GM19351 (cell line): ENCODE measurements at regions not wholly inside any gene's neighbourhood (a gene's known extent, or its start where the extent isn't known, plus 50 kb on each side); places are given as distances from the start of the nearest gene placed in this dataset.

Experiments used
- ATAC-seq: cut with Tn5 transposase; IDR thresholded peaks from one replicate; pipeline ENCODE4 v1.9.1; 2021; ENCODE audit warnings: mild to moderate bottlenecking, moderate library complexity; ENCODE audit not compliant: unreplicated experiment

- ATAC-seq, result no peak
Measured at GRCh38 chr14:82510007-82510406, 976.4 kb upstream of the SEL1L start.

GRCh38 chr14:82511399-82511798 is 977.7 kb upstream of the SEL1L start:
- ATAC-seq, result no peak

DNA sequence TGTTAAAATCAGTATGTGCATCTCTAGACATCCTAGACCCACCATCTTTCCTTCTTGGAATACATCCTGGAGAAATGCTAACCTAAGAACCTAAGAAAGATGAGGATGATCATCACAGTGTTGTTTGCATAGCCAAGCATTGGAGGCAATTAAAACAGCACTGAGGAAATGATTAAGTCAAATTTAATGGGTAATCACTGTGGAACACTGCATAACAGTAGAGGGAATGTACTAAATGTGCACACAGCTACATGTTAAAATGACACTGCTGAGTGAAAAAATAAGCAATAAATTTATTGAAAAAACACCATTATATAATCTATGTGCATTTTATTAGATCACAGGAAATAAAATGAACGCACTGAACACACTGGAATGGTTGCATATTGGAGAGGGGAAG is 987.1 kb upstream of the SEL1L start:
- ATAC-seq, result no peak

DNA sequence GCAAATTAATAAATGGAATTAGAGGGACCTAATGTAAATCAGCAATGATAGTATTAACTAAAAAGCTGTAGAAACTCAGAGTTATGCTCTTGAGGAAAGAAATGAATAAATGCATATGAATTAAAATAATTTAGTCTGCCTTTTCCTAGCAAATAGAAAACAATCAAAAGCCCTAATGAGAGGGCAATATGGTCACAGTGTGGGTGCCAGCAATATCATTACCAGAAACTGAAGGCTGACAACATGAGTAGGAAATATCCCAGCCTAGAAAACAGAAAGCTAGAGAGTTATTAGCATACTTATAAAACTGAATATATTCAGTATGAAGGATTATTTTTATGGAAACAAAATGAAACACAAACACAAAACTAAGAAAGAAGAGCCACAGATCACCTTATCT is 987.5 kb upstream of the SEL1L start:
- ATAC-seq, result no peak

- ATAC-seq, result no peak
Measured at GRCh38 chr14:82528016-82528415, 994.4 kb upstream of the SEL1L start.

DNA sequence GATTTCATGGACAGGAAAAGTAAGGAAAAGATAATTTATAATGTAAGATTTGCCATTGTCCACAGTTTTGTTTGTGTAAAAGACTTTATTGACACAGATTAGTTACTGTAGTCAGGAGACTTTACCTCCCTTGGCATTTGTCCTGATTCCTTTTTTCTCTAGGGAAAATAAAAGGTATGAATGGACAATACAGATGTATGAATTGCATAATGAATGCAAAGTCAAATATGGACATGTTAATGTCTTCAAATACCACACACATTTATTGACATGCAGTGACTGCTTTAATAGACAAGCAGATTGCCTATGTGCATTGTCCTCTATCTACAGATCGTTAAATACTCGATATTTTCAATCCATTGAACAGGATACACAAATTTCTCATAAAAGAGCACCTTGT is 999.7 kb upstream of the SEL1L start:
- ATAC-seq, result no peak

DNA sequence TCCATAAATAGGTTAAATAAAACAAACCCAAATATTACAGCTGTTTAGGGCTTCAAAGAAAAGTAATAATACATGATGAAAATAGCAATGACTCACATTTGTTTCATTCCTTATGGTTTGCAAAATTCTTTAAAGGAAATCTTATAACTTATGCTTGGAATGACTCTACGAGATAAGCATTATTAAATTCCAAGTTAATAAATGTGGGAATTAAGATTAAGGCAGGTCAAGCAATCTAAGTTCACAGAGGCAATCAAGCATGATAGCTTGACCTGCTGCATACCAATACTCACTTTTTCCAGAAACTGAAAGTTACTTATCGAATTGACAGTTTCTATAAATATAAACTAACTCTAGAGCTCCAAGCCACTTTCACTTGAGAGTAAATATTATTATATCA is 1002.9 kb upstream of the SEL1L start:
- ATAC-seq, result no peak

DNA sequence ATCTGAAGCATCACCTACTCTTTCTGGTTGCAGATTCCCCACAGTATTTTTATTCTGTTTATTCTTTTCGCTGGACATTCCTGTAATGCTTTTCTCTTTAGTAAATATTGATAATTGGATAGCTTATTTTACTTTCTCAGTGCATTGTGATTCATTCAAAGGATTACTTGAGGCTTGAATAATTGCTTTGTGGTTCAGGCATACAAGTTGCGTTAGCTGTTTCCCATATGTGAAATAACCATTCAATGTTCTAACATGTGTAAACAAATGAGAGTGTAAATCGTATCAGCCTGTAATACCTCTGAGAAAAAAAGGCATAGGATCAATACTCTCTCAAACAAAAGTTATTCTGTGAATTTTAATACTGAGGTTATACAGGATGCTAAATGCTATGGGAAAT is 1004.2 kb upstream of the SEL1L start:
- no peak for ATAC-seq

- ATAC-seq, result no peak
Measured at GRCh38 chr14:82546401-82546800, 1012.7 kb upstream of the SEL1L start.

DNA sequence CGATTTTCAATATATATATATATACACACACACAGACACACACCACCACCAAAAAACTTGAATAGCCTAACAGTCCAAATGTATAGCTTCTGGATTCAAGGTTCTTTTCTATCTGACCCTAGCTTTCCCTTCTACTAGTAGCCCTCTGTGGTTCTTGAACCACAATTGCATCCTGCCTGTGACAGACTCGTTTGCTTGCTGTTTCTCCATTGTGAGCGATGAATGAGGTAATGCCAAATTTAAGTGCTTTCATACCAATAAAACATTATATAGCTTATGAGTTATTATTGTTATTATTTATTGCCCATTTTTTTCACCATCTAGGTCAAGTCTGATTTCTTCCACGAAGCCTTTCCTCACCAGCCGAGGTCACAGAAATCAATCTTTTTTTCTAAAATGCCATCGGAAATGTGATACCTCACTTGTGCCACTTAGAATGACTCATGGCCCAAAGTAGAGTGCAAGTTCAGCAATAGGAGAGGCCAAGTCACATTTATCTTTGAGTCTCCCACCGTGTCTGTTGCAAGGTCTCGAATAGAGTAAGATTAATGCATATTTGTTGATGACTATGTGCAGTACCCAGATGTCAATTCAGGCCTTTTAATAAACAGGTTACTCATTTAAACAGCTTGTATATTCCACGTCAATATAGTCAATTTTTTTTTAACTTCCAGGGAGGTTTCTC is 1015.8 kb upstream of the SEL1L start:
- ATAC-seq, result no peak

- no peak for ATAC-seq
Measured at GRCh38 chr14:82562881-82563280, 1029.2 kb upstream of the SEL1L start.

DNA sequence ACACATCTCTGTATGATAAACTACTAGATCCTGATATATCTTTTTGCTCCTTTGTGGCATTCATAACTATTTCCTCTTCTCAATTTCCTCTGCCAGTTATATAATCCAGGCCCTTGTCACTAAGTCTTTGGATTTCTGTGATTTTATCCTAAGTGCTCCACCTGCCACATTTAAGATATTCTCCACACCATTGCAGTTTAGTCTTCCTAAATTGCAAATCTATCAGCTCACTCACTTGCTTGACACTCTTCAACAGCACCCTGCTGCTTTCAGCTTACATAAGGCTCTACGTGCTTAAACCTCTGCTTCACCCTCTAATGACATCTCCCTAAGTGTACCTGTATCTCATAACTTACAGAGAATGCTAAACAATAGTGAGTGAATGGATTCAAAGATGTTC is 1032.2 kb upstream of the SEL1L start:
- no peak for ATAC-seq

DNA sequence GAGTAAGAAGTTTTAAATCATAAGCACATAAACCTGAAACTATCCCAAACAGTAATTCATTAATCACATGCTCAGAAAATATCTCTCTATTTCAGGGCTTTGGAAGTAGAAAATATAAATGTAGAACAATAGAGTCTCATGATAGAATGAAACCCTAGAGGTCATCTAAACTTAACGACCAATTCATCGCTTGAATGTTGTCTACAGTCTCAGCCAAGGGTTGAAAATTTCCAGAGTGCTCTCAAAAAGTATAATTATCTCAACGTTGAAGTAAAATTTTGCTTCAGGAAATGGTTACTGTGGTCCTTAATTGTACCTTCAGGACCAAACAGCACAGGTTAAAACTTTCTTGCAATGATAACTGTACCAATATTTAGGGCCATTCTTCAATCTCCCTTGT is 1053.6 kb upstream of the SEL1L start:
- ATAC-seq, result no peak

DNA sequence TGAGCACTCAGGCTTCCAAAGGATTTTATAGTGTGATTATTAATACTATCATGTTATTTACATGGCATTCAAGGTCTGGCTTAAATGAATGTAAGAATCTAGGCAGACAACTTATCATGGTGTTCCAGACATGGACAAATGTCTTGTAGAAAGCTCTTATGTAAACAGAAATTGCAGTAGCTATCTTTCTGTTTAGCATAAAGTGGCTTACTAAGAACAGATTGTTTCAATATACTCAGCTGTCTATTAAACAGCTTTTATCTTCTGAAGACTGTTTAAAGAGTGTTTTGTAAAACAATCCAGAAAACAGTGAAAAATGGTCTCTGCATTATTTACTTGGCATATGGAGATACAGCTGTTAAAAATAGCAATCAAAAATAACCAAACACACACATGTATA is 1061.8 kb upstream of the SEL1L start:
- ATAC-seq, result no peak

DNA sequence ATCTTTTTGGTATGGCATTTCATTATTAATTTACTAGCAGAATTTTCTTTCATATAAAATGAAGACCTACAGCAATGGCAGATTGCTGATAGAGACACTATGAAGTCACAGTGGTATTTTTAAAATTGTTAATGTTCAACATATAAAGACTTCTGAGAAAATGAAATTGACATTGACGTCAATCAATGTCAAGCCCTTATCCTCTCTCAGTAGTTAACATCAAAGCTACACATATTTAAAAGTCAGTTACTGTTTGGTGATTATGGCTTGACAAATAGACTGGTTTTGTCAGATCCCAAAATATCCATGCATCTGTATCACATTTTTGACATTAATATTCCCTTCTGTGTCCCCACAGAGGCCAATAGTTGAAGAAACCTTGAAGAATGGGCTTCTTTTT is 1069.1 kb upstream of the SEL1L start:
- ATAC-seq, result no peak

DNA sequence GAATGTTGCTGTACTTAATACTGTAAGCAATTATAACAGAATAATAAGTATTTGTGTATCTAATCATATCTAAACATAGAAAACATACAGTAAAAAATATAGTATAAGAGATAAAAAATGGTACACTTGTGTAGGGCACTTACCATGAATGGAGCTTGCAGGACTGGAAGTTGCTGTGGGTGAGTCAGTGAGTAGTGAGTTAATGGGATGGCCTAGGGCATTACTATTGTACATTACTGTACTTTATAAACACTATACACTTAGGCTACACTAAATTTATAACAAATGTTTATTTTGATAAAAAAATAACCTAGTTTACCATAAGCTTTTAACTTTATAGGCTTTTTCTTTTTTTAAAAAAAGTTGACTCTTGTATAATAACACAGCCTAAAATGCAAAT is 1071.2 kb upstream of the SEL1L start:
- no peak for ATAC-seq

- no peak for ATAC-seq
Measured at GRCh38 chr14:82621881-82622450, 1088.3 kb upstream of the SEL1L start.

GRCh38 chr14:82626156-82627066 is 1092.8 kb upstream of the SEL1L start:
- no peak for ATAC-seq

GRCh38 chr14:82635915-82636314 is 1102.3 kb upstream of the SEL1L start:
- no peak for ATAC-seq

DNA sequence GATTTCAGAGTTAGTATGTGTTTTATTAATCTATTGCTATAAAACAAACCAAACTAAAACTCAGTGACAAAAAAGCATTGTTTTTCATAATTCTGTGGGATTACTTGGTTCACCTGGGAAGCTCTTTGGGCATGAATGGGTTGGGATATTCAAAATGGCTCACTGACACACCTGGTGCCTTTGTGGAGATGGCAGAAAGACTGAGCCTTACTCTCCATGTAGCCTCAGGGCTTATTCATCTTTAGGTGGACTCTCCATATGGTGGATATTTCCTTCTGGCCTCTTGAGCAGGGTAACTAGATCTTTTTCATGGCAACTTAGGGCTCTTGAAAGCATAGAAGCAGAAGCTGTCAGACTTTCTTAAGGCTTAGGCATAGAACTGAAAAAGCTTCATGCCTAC is 1102.8 kb upstream of the SEL1L start:
- ATAC-seq, result no peak

- no peak for ATAC-seq
Measured at GRCh38 chr14:82641050-82641540, 1107.4 kb upstream of the SEL1L start.

DNA sequence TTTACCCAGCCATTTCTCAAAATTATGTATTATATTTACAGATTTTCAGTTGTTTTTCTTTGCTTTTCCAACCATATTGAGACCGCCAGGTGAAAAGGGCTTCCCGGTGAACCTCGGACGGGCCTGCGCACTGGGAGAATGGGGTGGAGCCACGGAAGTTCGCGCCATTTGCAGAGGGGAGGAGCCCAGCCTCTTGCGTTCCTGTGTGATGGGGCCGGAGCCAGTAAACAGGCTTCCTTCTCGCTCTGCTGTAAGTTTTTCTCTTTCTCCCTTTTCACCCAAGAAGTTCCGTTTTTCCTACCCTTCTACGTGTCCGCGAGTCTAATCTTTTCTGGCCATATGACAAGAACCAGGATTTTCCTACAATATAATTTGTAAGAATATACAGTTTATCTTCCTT is 1108.8 kb upstream of the SEL1L start:
- ATAC-seq, result no peak
